H9 (cell line): ENCODE measurements at regions not wholly inside any gene's neighbourhood (a gene's known extent, or its start where the extent isn't known, plus 50 kb on each side); places are given as distances from the start of the nearest gene placed in this dataset.

Experiments used
- DNase-seq: peaks from one replicate; pipeline ENCODE4 v3.0.0-alpha.2; 2017
- H2AFZ ChIP-seq: one replicate; pipeline ENCODE4 v1.6.1; 2013; ENCODE audit warnings: mild to moderate bottlenecking, low read length, control low read depth, moderate library complexity
- H2AK5ac ChIP-seq: 2 replicates; pipeline ENCODE4 v1.6.1; 2013; ENCODE audit warnings: low read length, control low read depth, mixed read lengths; ENCODE audit not compliant: insufficient read length
- H2BK120ac ChIP-seq: one replicate; pipeline ENCODE4 v1.6.1; 2013; ENCODE audit warnings: low read depth, mild to moderate bottlenecking, low read length, control low read depth, inconsistent platforms; ENCODE audit not compliant: poor library complexity, severe bottlenecking
- H2BK12ac ChIP-seq: 2 replicates; pipeline ENCODE4 v1.6.1; 2013; ENCODE audit warnings: low read length, control low read depth, mixed read lengths, low read depth; ENCODE audit not compliant: insufficient read length
- H2BK15ac ChIP-seq: 2 replicates; pipeline ENCODE4 v1.6.1; 2013; ENCODE audit warnings: low read depth, low read length, control low read depth
- H2BK20ac ChIP-seq: one replicate; pipeline ENCODE4 v1.6.1; 2013; ENCODE audit warnings: low read depth, mild to moderate bottlenecking, low read length, control low read depth, inconsistent platforms; ENCODE audit not compliant: poor library complexity, severe bottlenecking
- H2BK5ac ChIP-seq: 2 replicates; pipeline ENCODE4 v1.6.1; 2013; ENCODE audit warnings: low read length, control low read depth, mixed read lengths; ENCODE audit not compliant: insufficient read length
- H3K14ac ChIP-seq: 2 replicates; pipeline ENCODE4 v1.6.1; 2013; ENCODE audit warnings: low read length, control low read depth; ENCODE audit not compliant: insufficient read depth
- H3K18ac ChIP-seq: 2 replicates; pipeline ENCODE4 v1.6.1; 2013; ENCODE audit warnings: low read depth, mild to moderate bottlenecking, mixed read lengths, low read length, control low read depth; ENCODE audit not compliant: insufficient read length
- H3K23ac ChIP-seq: 2 replicates; pipeline ENCODE4 v1.6.1; 2013; ENCODE audit warnings: low read length, control low read depth, mixed read lengths, low read depth; ENCODE audit not compliant: insufficient read length
- H3K23me2 ChIP-seq: 2 replicates; pipeline ENCODE4 v1.6.1; 2013; ENCODE audit warnings: low read depth, mild to moderate bottlenecking, mixed read lengths, low read length, control low read depth; ENCODE audit not compliant: insufficient read length, poor library complexity, severe bottlenecking
- H3K27ac ChIP-seq: 2 replicates; pipeline ENCODE4 v1.5.1; 2013; ENCODE audit warnings: low read length, control low read depth, mixed read lengths, low read depth; ENCODE audit not compliant: insufficient read length
- H3K27me3 ChIP-seq: 2 replicates; pipeline ENCODE4 v1.6.1; 2013; ENCODE audit warnings: low read length, control low read depth, inconsistent platforms; ENCODE audit not compliant: insufficient read depth
- H3K4ac ChIP-seq: 2 replicates; pipeline ENCODE4 v1.6.1; 2013; ENCODE audit warnings: low read depth, mild to moderate bottlenecking, control low read depth, inconsistent platforms, low read length, moderate library complexity
- H3K4me1 ChIP-seq: 2 replicates; pipeline ENCODE4 v1.6.1; 2013; ENCODE audit warnings: low read length, control low read depth, inconsistent platforms; ENCODE audit not compliant: insufficient read depth
- H3K4me2 ChIP-seq: 2 replicates; pipeline ENCODE4 v1.6.1; 2013; ENCODE audit warnings: low read length, control low read depth, mixed read lengths; ENCODE audit not compliant: insufficient read length, insufficient read depth
- H3K56ac ChIP-seq: 2 replicates; pipeline ENCODE4 v1.6.1; 2013; ENCODE audit warnings: low read depth, mild to moderate bottlenecking, mixed read lengths, low read length, control low read depth; ENCODE audit not compliant: insufficient read length
- H3K79me1 ChIP-seq: 2 replicates; pipeline ENCODE4 v1.6.1; 2013; ENCODE audit warnings: low read depth, mild to moderate bottlenecking, moderate library complexity, low read length, control low read depth, inconsistent platforms; ENCODE audit not compliant: insufficient read depth, poor library complexity, severe bottlenecking
- H3K79me2 ChIP-seq: 2 replicates; pipeline ENCODE4 v1.6.1; 2013; ENCODE audit warnings: low read length, control low read depth, inconsistent platforms; ENCODE audit not compliant: insufficient read depth
- H3K9ac ChIP-seq: 2 replicates; pipeline ENCODE4 v1.6.1; 2013; ENCODE audit warnings: low read length, control low read depth, mixed read lengths; ENCODE audit not compliant: insufficient read length; ENCODE audit errors: extremely low read depth
- H3K9me3 ChIP-seq: one replicate; pipeline ENCODE4 v1.6.1; 2013; ENCODE audit warnings: low read depth, low read length, inconsistent platforms; ENCODE audit not compliant: control insufficient read depth
- H3T11ph ChIP-seq: one replicate; pipeline ENCODE4 v1.6.1; 2013; ENCODE audit warnings: mild to moderate bottlenecking, low read length, control low read depth, inconsistent platforms
- H4K20me1 ChIP-seq: one replicate; pipeline ENCODE4 v1.6.1; 2013; ENCODE audit not compliant: control insufficient read depth, insufficient read length, insufficient read depth
- H4K5ac ChIP-seq: 2 replicates; pipeline ENCODE4 v1.6.1; 2013; ENCODE audit warnings: low read depth, mild to moderate bottlenecking, mixed read lengths, low read length, control low read depth; ENCODE audit not compliant: insufficient read length
- H4K8ac ChIP-seq: replicated peaks from 2 replicates; pipeline ENCODE4 v1.6.1; 2013; ENCODE audit warnings: low read length, control low read depth, mixed read lengths, low read depth; ENCODE audit not compliant: insufficient read length
- H4K91ac ChIP-seq: 2 replicates; pipeline ENCODE4 v1.6.1; 2013; ENCODE audit warnings: low read depth, mild to moderate bottlenecking, moderate library complexity, mixed read lengths, low read length, control low read depth; ENCODE audit not compliant: insufficient read length
- H3K27ac Mint-ChIP-seq, 3 experiments: 2 replicates in 2 of 3; 3 replicates in 1 of 3; pipeline ENCODE4 v1.8.0; 2020 to 2021; ENCODE audit warnings: mixed read lengths in 3 of 3, mild to moderate bottlenecking in 1 of 3, moderate library complexity in 1 of 3
- H3K27me3 Mint-ChIP-seq: 2 replicates; pipeline ENCODE4 v1.8.0; 2021; ENCODE audit warnings: low read depth, mild to moderate bottlenecking, moderate library complexity, mixed read lengths
- H3K36me3 Mint-ChIP-seq, 3 experiments: 2 replicates in 2 of 3; 3 replicates in 1 of 3; pipeline ENCODE4 v1.8.0; 2020 to 2021; ENCODE audit warnings: low read depth in 3 of 3, mixed read lengths in 3 of 3; ENCODE audit not compliant: insufficient read depth in 1 of 3
- H3K4me1 Mint-ChIP-seq, 2 experiments: 2 replicates each; pipeline ENCODE4 v1.8.0; 2020; ENCODE audit warnings: mixed read lengths in 2 of 2
- H3K4me3 Mint-ChIP-seq, 2 experiments: 2 replicates in 1 of 2; 3 replicates in 1 of 2; pipeline ENCODE4 v1.8.0; 2020 to 2021; ENCODE audit warnings: mild to moderate bottlenecking in 2 of 2, mixed read lengths in 2 of 2, moderate library complexity in 1 of 2
- H3K9me3 Mint-ChIP-seq, 2 experiments: 2 replicates in 1 of 2; 3 replicates in 1 of 2; pipeline ENCODE4 v1.8.0; 2020; ENCODE audit warnings: mild to moderate bottlenecking in 2 of 2, mixed read lengths in 2 of 2, moderate library complexity in 1 of 2
- WGBS: extraction: QIAGEN DNeasy Blood & Tissue Kit; methylation state at CpG from one replicate; pipeline ENCODE4 v1.1.7; 2013; ENCODE audit warnings: missing lambda C conversion rate, low lambda C conversion rate, mixed read lengths; ENCODE audit not compliant: insufficient read length; ENCODE audit errors: extremely low coverage; 5-methylcytosine and 5-hydroxymethylcytosine counted together
- TF ChIP-seq, protein P1 (sequence below): fragments of 200-600 bp; sonication (generic); conservative IDR thresholded peaks from 3 replicates; pipeline ENCODE4 v1.8.0; 2021; ENCODE audit warnings: antibody characterized with exemption, mild to moderate bottlenecking

DNA sequence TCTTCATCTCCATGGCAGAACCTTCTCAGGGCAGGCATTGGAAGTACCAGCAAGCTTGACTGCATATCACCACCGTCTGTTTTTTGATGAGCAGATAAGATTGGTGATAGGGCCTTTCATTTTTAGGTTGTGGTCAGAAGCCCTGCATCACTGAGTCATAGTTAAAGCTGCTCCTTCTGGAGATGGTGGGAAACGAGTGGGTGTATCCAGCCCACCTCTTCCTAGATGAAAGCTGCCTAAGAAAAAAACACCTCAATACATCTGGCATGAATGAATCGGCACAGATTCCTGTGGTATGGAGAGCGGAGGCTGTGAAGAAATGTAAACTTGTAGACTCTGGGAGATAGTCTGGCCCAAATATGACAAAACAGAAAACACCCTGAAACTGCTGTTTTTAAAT is 248.7 kb upstream of the EGLN3 start:
- Histone ChIP-seq H2BK120ac (no peak overlapping the region), H2AK5ac (no peak overlapping the region), H3K23me2 (no peaks in the 10 kb centered on the region), H3K18ac (no peak overlapping the region), H3K27ac (no peak overlapping the region), H2BK12ac (no peak overlapping the region), H3T11ph (no peak overlapping the region), H2BK5ac (no peak overlapping the region), H2BK20ac (no peak overlapping the region), H3K56ac (no peak overlapping the region), H3K9ac (no peak overlapping the region), H4K8ac (no peak overlapping the region), H4K5ac (no peak overlapping the region), H3K79me1 (no peaks in the 10 kb centered on the region), H2BK15ac (no peak overlapping the region), H3K9me3 (no peaks in the 10 kb centered on the region), H2AFZ (no peak overlapping the region), H4K91ac (no peak overlapping the region), H4K20me1 (no peaks in the 10 kb centered on the region), H3K14ac (no peak overlapping the region), H3K27me3 (no peaks in the 10 kb centered on the region), H3K23ac (no peak overlapping the region), H3K4me1 (no peaks in the 10 kb centered on the region), H3K79me2 (no peaks in the 10 kb centered on the region), H3K4me2 (no peak overlapping the region), H3K4ac (no peak overlapping the region)
- H3K27me3 Mint-ChIP-seq, result no peaks in the 10 kb centered on the region
- no peak overlapping the region for H3K4me3 Mint-ChIP-seq
- TF ChIP-seq, protein P1, sequence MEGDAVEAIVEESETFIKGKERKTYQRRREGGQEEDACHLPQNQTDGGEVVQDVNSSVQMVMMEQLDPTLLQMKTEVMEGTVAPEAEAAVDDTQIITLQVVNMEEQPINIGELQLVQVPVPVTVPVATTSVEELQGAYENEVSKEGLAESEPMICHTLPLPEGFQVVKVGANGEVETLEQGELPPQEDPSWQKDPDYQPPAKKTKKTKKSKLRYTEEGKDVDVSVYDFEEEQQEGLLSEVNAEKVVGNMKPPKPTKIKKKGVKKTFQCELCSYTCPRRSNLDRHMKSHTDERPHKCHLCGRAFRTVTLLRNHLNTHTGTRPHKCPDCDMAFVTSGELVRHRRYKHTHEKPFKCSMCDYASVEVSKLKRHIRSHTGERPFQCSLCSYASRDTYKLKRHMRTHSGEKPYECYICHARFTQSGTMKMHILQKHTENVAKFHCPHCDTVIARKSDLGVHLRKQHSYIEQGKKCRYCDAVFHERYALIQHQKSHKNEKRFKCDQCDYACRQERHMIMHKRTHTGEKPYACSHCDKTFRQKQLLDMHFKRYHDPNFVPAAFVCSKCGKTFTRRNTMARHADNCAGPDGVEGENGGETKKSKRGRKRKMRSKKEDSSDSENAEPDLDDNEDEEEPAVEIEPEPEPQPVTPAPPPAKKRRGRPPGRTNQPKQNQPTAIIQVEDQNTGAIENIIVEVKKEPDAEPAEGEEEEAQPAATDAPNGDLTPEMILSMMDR, result no peak
- H3K36me3 Mint-ChIP-seq, result no peaks in the 10 kb centered on the region
- no CpG with 5 or more reads among the region's 4 CpGs for WGBS
- DNase-seq, result no peak
- no peaks in the 10 kb centered on the region for H3K4me1 Mint-ChIP-seq
- H3K9me3 Mint-ChIP-seq, result no peaks in the 10 kb centered on the region; a peak in 3 of 5 replicates
- H3K27ac Mint-ChIP-seq, result no peak overlapping the region
